HCT116 (cell line): ENCODE measurements at regions not wholly inside any gene's neighbourhood (a gene's known extent, or its start where the extent isn't known, plus 50 kb on each side); places are given as distances from the start of the nearest gene placed in this dataset.

Experiments used
- ATAC-seq: fragments of 200-7000 bp; cut with Tn5 transposase; 2 replicates; pipeline ENCODE4 v1.9.1; 2020; ENCODE audit warnings: mild to moderate bottlenecking, moderate library complexity
- BruUV-seq: library from RNA; stranded (reverse); fragments of 400-500 nt; replicated peaks from 2 replicates; lab custom pipeline; 2021; lab: Mats Ljungman, UMichigan
- CTCF ChIA-PET: fragments of 300-600 bp; sonication (Branson Sonifier 250); formaldehyde crosslinking; loops from one replicate; lab custom pipeline; 2021; ENCODE audit warnings: antibody characterized with exemption; lab: Charles Lee
- POLR2A ChIA-PET: fragments of 300-600, 350-600 bp; sonication (Branson Sonifier 250); formaldehyde crosslinking; loops from one replicate; lab custom pipeline; 2021; ENCODE audit warnings: antibody characterized with exemption; lab: Charles Lee
- RAD21 ChIA-PET, 2 experiments: fragments of 300-600 bp; sonication (Branson Sonifier 250); formaldehyde crosslinking; loops; one replicate each; lab custom pipeline; 2023; ENCODE audit warnings: low total read pairs in 2 of 2; ENCODE audit not compliant: uncharacterized antibody in 2 of 2, unreplicated experiment in 2 of 2, low non-redundant PET in 1 of 2; lab: Charles Lee
- DNase-seq: peaks from one replicate; pipeline ENCODE4 v3.0.0-alpha.2; 2010; ENCODE audit warnings: low read depth, low spot score
- H2AFZ ChIP-seq: fragments of 200-600 bp; shearing (Covaris generic), sonication (generic); 2 replicates; pipeline ENCODE4 v1.6.1; 2017; ENCODE audit warnings: low read depth, mixed run types, mixed read lengths, antibody characterized with exemption, low read length; ENCODE audit not compliant: poor library complexity, severe bottlenecking
- H3K27ac ChIP-seq: 2 replicates; pipeline ENCODE4 v1.5.1; 2012; ENCODE audit warnings: low read depth, low read length
- H3K27me3 ChIP-seq: fragments of 200-600 bp; sonication (generic); 2 replicates; pipeline ENCODE4 v1.6.1; 2016; ENCODE audit warnings: mixed run types, low read length, mixed read lengths; ENCODE audit not compliant: insufficient read depth
- H3K36me3 ChIP-seq, 2 experiments: fragments of 200-500 bp in 1 of 2; fragments of 200-600 bp in 1 of 2; sonication (Bioruptor generic) in 1 of 2; sonication (generic) in 1 of 2; 2 replicates each; pipeline versions ENCODE4 v1.5.1 to v1.6.1; 2014 to 2016; ENCODE audit warnings: low read length in 2 of 2, inconsistent platforms in 1 of 2, mixed read lengths in 1 of 2, mixed run types in 1 of 2; ENCODE audit not compliant: insufficient read depth in 2 of 2, control insufficient read depth in 1 of 2
- H3K4me1 ChIP-seq, 2 experiments: fragments of 200-600 bp in 1 of 2; sonication (generic) in 1 of 2; 2 replicates each; pipeline versions ENCODE4 v1.5.1 to v1.6.1; 2012 to 2017; ENCODE audit warnings: low read length in 2 of 2, inconsistent platforms in 1 of 2, mild to moderate bottlenecking in 1 of 2, mixed read lengths in 1 of 2, mixed run types in 1 of 2, moderate library complexity in 1 of 2; ENCODE audit not compliant: insufficient read depth in 2 of 2, control insufficient read depth in 1 of 2
- H3K4me2 ChIP-seq: fragments of 200-600 bp; sonication (generic); 2 replicates; pipeline ENCODE4 v1.6.1; 2017; ENCODE audit warnings: mixed run types, low read length, mixed read lengths
- H3K4me3 ChIP-seq, 2 experiments: fragments of 200-600 bp in 1 of 2; sonication (generic) in 1 of 2; replicated peaks in 1 of 2; 2 replicates each; pipeline ENCODE4 v1.5.1; 2011 to 2016; ENCODE audit warnings: low read length in 2 of 2, control low read depth in 1 of 2, low read depth in 1 of 2, mild to moderate bottlenecking in 1 of 2, mixed read lengths in 1 of 2, mixed run types in 1 of 2
- H3K79me2 ChIP-seq: fragments of 200-600 bp; sonication (generic); 2 replicates; pipeline ENCODE4 v1.6.1; 2017; ENCODE audit warnings: mild to moderate bottlenecking, mixed run types, low read length, moderate library complexity, mixed read lengths; ENCODE audit not compliant: insufficient read depth
- H3K9ac ChIP-seq: fragments of 200-600 bp; sonication (generic); 2 replicates; pipeline ENCODE4 v1.6.1; 2016; ENCODE audit warnings: low read length, mixed read lengths
- H3K9me2 ChIP-seq: fragments of 200-600 bp; sonication (generic), shearing (Covaris generic); 2 replicates; pipeline ENCODE4 v1.6.1; 2017; ENCODE audit warnings: mixed run types, mild to moderate bottlenecking, moderate library complexity; ENCODE audit not compliant: insufficient read depth
- H3K9me3 ChIP-seq, 2 experiments: fragments of 200-500 bp in 1 of 2; fragments of 200-600 bp in 1 of 2; sonication (Bioruptor generic) in 1 of 2; sonication (generic) in 1 of 2; 2 replicates each; pipeline ENCODE4 v1.6.1; 2014 to 2017; ENCODE audit warnings: low read length in 2 of 2, mixed read lengths in 2 of 2, inconsistent platforms in 1 of 2, low read depth in 1 of 2, mild to moderate bottlenecking in 1 of 2, mixed run types in 1 of 2, moderate library complexity in 1 of 2; ENCODE audit not compliant: control insufficient read depth in 1 of 2, insufficient read depth in 1 of 2
- H4K20me1 ChIP-seq: fragments of 200-600 bp; sonication (generic), shearing (Covaris generic); 2 replicates; pipeline ENCODE4 v1.6.1; 2017; ENCODE audit warnings: mixed run types, mild to moderate bottlenecking, moderate library complexity; ENCODE audit not compliant: insufficient read depth
- CBX3 ChIP-seq: IDR thresholded peaks from 2 replicates; pipeline ENCODE4 v1.6.1; 2012; ENCODE audit warnings: low read depth
- CEBPB ChIP-seq: IDR thresholded peaks from 2 replicates; pipeline ENCODE4 v1.6.1; 2012; ENCODE audit warnings: low read depth
- EGR1 ChIP-seq: IDR thresholded peaks from 2 replicates; pipeline ENCODE4 v1.6.1; 2012; ENCODE audit warnings: low read depth
- ELF1 ChIP-seq: IDR thresholded peaks from 2 replicates; pipeline ENCODE4 v1.6.1; 2012; ENCODE audit warnings: low read depth, borderline replicate concordance
- EZH2 ChIP-seq: fragments of 200-600 bp; sonication (generic); IDR thresholded peaks from 2 replicates; pipeline ENCODE4 v1.6.1; 2017; ENCODE audit warnings: antibody characterized with exemption, mixed run types
- EZH2phosphoT487 ChIP-seq: fragments of 200-600 bp; IDR thresholded peaks from 2 replicates; pipeline ENCODE4 v1.6.1; 2018; ENCODE audit warnings: antibody characterized with exemption, borderline replicate concordance
- JUND ChIP-seq: IDR thresholded peaks from 2 replicates; pipeline ENCODE4 v1.6.1; 2012
- POLR2A ChIP-seq: IDR thresholded peaks from 2 replicates; pipeline ENCODE4 v1.7.0; 2011; ENCODE audit warnings: borderline replicate concordance; ENCODE audit not compliant: insufficient read depth, insufficient read length; ENCODE audit errors: extremely low read depth
- POLR2AphosphoS5 ChIP-seq: IDR thresholded peaks from 2 replicates; pipeline ENCODE4 v1.6.1; 2011; ENCODE audit warnings: mild to moderate bottlenecking, low read depth, low read length, moderate library complexity
- RAD21 ChIP-seq: IDR thresholded peaks from 2 replicates; pipeline ENCODE4 v1.6.1; 2012; ENCODE audit warnings: low read depth, mild to moderate bottlenecking
- SRF ChIP-seq: IDR thresholded peaks from 2 replicates; pipeline ENCODE4 v1.6.1; 2012; ENCODE audit warnings: low read depth
- YY1 ChIP-seq: IDR thresholded peaks from 2 replicates; pipeline ENCODE4 v1.6.1; 2011; ENCODE audit warnings: low read length, low read depth, moderate library complexity, mild to moderate bottlenecking; ENCODE audit not compliant: insufficient replicate concordance; ENCODE audit errors: extremely low read depth
- ZFX ChIP-seq: fragments of 450-650 bp; IDR thresholded peaks from 2 replicates; pipeline ENCODE4 v1.6.1; 2017
- intact Hi-C: fragments of 100-400 bp; cut with micrococcal nuclease; formaldehyde crosslinking; loops from 2 replicates; pipeline ENCODE4 v1.10.0; 2022
- TF ChIP-seq, protein P1 (sequence below): IDR thresholded peaks from 2 replicates; pipeline ENCODE4 v1.6.1; 2012; ENCODE audit warnings: low read depth
- TF ChIP-seq, protein P2 (sequence below): IDR thresholded peaks from 2 replicates; pipeline ENCODE4 v1.6.1; 2012
- TF ChIP-seq, protein P3 (sequence below): IDR thresholded peaks from 2 replicates; pipeline ENCODE4 v1.6.1; 2011; ENCODE audit warnings: mild to moderate bottlenecking, low read length, moderate library complexity; ENCODE audit not compliant: insufficient replicate concordance; ENCODE audit errors: extremely low read depth
- TF ChIP-seq, protein P4 (sequence below), 3 experiments: fragments of 200-600 bp in 1 of 3; sonication (generic) in 1 of 3; IDR thresholded peaks in 2 of 3; conservative IDR thresholded peaks in 1 of 3; 2 replicates each; pipeline ENCODE4 v1.5.1; 2012 to 2017; ENCODE audit warnings: low read depth in 2 of 3, low read length in 2 of 3, antibody characterized with exemption in 1 of 3, borderline replicate concordance in 1 of 3, control low read depth in 1 of 3, mild to moderate bottlenecking in 1 of 3, mixed read lengths in 1 of 3, mixed run types in 1 of 3, moderate library complexity in 1 of 3; ENCODE audit not compliant: insufficient read depth in 1 of 3
- TF ChIP-seq, protein P5 (sequence below): IDR thresholded peaks from 2 replicates; pipeline ENCODE4 v1.6.1; 2012

DNA sequence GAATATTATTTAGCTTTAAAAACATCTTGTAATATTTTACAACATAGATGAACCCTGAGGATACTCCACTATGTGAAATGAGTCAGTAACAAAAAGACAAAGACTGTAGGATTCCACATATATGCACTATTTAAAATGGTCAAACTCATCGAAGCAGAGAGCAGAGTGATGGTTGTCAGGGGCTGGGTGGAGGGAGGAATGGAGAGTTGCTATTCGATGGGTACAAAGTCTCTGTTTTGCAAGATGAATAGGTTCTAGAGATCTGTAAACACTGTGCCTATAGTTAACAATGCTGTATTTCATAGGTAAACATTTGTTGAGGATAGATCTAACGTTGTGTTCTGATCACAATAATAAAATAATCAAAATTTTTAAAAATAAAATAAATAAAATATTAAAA, 1675.9 kb upstream of the CELF4 start:
- Histone ChIP-seq H3K9ac (no peak overlapping the region), H3K4me1 (no peaks in the 10 kb centered on the region), H3K36me3 (no peaks in the 10 kb centered on the region), H2AFZ (no peak overlapping the region), H3K9me2 (no peaks in the 10 kb centered on the region), H3K9me3 (no peaks in the 10 kb centered on the region), H3K4me2 (no peak overlapping the region), H3K79me2 (no peaks in the 10 kb centered on the region), H3K4me3 (no peak overlapping the region), H3K27ac (no peak overlapping the region), H4K20me1 (no peaks in the 10 kb centered on the region; the same call in 1 of the 2 replicates), H3K27me3 (no peaks in the 10 kb centered on the region)
- CTCF ChIA-PET: no interaction called here
- POLR2A ChIA-PET: no interaction called here
- TF ChIP-seq EZH2: no peak
- TF ChIP-seq EZH2phosphoT487: no peak
- TF ChIP-seq ELF1: no peak
- no peak for TF ChIP-seq POLR2AphosphoS5
- TF ChIP-seq, protein P1, sequence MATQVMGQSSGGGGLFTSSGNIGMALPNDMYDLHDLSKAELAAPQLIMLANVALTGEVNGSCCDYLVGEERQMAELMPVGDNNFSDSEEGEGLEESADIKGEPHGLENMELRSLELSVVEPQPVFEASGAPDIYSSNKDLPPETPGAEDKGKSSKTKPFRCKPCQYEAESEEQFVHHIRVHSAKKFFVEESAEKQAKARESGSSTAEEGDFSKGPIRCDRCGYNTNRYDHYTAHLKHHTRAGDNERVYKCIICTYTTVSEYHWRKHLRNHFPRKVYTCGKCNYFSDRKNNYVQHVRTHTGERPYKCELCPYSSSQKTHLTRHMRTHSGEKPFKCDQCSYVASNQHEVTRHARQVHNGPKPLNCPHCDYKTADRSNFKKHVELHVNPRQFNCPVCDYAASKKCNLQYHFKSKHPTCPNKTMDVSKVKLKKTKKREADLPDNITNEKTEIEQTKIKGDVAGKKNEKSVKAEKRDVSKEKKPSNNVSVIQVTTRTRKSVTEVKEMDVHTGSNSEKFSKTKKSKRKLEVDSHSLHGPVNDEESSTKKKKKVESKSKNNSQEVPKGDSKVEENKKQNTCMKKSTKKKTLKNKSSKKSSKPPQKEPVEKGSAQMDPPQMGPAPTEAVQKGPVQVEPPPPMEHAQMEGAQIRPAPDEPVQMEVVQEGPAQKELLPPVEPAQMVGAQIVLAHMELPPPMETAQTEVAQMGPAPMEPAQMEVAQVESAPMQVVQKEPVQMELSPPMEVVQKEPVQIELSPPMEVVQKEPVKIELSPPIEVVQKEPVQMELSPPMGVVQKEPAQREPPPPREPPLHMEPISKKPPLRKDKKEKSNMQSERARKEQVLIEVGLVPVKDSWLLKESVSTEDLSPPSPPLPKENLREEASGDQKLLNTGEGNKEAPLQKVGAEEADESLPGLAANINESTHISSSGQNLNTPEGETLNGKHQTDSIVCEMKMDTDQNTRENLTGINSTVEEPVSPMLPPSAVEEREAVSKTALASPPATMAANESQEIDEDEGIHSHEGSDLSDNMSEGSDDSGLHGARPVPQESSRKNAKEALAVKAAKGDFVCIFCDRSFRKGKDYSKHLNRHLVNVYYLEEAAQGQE: no peak
- TF ChIP-seq EGR1: no peak
- TF ChIP-seq, protein P2, sequence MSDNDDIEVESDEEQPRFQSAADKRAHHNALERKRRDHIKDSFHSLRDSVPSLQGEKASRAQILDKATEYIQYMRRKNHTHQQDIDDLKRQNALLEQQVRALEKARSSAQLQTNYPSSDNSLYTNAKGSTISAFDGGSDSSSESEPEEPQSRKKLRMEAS: no peak
- no peak for TF ChIP-seq ZFX
- TF ChIP-seq CEBPB: no peak
- TF ChIP-seq, protein P3, sequence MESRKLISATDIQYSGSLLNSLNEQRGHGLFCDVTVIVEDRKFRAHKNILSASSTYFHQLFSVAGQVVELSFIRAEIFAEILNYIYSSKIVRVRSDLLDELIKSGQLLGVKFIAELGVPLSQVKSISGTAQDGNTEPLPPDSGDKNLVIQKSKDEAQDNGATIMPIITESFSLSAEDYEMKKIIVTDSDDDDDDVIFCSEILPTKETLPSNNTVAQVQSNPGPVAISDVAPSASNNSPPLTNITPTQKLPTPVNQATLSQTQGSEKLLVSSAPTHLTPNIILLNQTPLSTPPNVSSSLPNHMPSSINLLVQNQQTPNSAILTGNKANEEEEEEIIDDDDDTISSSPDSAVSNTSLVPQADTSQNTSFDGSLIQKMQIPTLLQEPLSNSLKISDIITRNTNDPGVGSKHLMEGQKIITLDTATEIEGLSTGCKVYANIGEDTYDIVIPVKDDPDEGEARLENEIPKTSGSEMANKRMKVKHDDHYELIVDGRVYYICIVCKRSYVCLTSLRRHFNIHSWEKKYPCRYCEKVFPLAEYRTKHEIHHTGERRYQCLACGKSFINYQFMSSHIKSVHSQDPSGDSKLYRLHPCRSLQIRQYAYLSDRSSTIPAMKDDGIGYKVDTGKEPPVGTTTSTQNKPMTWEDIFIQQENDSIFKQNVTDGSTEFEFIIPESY: no peak
- no peak for TF ChIP-seq POLR2A
- TF ChIP-seq RAD21: no peak
- TF ChIP-seq JUND: no peak
- TF ChIP-seq, protein P4, sequence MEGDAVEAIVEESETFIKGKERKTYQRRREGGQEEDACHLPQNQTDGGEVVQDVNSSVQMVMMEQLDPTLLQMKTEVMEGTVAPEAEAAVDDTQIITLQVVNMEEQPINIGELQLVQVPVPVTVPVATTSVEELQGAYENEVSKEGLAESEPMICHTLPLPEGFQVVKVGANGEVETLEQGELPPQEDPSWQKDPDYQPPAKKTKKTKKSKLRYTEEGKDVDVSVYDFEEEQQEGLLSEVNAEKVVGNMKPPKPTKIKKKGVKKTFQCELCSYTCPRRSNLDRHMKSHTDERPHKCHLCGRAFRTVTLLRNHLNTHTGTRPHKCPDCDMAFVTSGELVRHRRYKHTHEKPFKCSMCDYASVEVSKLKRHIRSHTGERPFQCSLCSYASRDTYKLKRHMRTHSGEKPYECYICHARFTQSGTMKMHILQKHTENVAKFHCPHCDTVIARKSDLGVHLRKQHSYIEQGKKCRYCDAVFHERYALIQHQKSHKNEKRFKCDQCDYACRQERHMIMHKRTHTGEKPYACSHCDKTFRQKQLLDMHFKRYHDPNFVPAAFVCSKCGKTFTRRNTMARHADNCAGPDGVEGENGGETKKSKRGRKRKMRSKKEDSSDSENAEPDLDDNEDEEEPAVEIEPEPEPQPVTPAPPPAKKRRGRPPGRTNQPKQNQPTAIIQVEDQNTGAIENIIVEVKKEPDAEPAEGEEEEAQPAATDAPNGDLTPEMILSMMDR (IDR thresholded peaks at IDR 0.05 in 2 of 3, conservative IDR thresholded peaks at IDR 0.05 in 1 of 3; ENCODE audit: borderline replicate concordance in 1 of 3, insufficient read depth in 1 of 3, low read depth in 2 of 3, low read length in 2 of 3): no peak
- TF ChIP-seq CBX3: no peak
- TF ChIP-seq SRF: no peak
- TF ChIP-seq YY1: no peak
- TF ChIP-seq, protein P5, sequence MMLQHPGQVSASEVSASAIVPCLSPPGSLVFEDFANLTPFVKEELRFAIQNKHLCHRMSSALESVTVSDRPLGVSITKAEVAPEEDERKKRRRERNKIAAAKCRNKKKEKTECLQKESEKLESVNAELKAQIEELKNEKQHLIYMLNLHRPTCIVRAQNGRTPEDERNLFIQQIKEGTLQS: no peak
- no TSS peak for BruUV-seq
- DNase-seq (no peak), ATAC-seq (no peak)
- intact Hi-C loops: no loop called here
- RAD21 ChIA-PET: no interaction called here
